ENCODE measurements at regions not wholly inside any gene's neighbourhood (a gene's known extent, or its start where the extent isn't known, plus 50 kb on each side); places are given as distances from the start of the nearest gene placed in this dataset.

DNA sequence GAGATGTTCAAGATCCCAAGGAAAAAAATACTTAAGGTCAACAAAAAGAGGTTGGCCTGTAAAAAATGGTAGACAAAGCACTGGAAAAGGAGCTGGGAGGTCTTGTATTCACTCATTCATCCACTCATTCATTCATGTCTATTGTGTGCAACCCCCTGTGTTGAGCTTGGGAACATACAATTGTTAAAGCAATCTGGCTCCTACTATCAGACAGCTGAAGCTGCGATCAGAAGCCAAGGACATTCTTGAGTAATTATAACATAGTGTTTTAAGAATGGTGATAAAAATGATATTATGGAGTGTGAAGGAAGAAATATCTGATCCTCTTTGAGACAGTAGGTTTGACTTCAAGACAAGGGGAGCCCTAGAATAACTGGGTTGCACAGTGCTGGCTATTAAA is 693.4 kb downstream of the TOX3 start:
- DNase-seq (ENCODE audit: low read depth in 1 of 2, low spot score in 1 of 2) = no peak
- H3K4me3 ChIP-seq (replicated peaks; ENCODE audit: insufficient read depth, low read length) = no peak overlapping the region
- TF ChIP-seq POLR2AphosphoS5 (IDR thresholded peaks at IDR 0.05; ENCODE audit: low read depth) (no peak), SPI1 (IDR thresholded peaks at IDR 0.05; ENCODE audit: borderline replicate concordance, low read depth) (no peak)
- H3K27me3 ChIP-seq (ENCODE audit: insufficient read depth, poor library complexity, severe bottlenecking) = no peaks in the 10 kb centered on the region
- H3K27ac ChIP-seq (replicated peaks) = no peak overlapping the region

DNA sequence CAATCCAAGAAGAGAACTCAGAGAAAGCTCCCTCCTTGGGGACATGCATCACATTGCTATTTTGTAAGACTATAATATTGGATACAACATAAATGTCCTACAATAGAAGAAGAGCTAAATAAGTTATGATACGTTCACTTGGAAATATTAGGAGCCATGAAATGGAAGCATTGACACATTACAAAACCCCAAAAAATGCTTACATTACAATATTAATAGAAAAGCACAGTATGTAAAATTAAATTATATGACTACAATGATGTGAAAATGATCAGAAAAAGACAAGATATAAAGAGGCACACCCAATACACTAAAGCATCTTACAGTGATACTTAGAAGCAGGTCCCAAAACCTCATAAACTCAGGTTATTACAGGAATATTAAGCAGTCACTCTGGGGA is 694.1 kb downstream of the TOX3 start:
- Histone ChIP-seq H3K27me3 (ENCODE audit: insufficient read depth, poor library complexity, severe bottlenecking) (no peaks in the 10 kb centered on the region), H3K27ac (replicated peaks) (no peak overlapping the region), H3K4me3 (replicated peaks; ENCODE audit: insufficient read depth, low read length) (no peak overlapping the region)
- TF ChIP-seq POLR2AphosphoS5 (IDR thresholded peaks at IDR 0.05; ENCODE audit: low read depth) = no peak
- TF ChIP-seq, protein P1, sequence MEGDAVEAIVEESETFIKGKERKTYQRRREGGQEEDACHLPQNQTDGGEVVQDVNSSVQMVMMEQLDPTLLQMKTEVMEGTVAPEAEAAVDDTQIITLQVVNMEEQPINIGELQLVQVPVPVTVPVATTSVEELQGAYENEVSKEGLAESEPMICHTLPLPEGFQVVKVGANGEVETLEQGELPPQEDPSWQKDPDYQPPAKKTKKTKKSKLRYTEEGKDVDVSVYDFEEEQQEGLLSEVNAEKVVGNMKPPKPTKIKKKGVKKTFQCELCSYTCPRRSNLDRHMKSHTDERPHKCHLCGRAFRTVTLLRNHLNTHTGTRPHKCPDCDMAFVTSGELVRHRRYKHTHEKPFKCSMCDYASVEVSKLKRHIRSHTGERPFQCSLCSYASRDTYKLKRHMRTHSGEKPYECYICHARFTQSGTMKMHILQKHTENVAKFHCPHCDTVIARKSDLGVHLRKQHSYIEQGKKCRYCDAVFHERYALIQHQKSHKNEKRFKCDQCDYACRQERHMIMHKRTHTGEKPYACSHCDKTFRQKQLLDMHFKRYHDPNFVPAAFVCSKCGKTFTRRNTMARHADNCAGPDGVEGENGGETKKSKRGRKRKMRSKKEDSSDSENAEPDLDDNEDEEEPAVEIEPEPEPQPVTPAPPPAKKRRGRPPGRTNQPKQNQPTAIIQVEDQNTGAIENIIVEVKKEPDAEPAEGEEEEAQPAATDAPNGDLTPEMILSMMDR (IDR thresholded peaks at IDR 0.05; ENCODE audit: insufficient read depth, low read length) = no peak
- no peak for TF ChIP-seq GABPA (IDR thresholded peaks at IDR 0.05; ENCODE audit: low read depth)
- TF ChIP-seq SPI1 (IDR thresholded peaks at IDR 0.05; ENCODE audit: borderline replicate concordance, low read depth) = no peak
- TF ChIP-seq, protein P2, sequence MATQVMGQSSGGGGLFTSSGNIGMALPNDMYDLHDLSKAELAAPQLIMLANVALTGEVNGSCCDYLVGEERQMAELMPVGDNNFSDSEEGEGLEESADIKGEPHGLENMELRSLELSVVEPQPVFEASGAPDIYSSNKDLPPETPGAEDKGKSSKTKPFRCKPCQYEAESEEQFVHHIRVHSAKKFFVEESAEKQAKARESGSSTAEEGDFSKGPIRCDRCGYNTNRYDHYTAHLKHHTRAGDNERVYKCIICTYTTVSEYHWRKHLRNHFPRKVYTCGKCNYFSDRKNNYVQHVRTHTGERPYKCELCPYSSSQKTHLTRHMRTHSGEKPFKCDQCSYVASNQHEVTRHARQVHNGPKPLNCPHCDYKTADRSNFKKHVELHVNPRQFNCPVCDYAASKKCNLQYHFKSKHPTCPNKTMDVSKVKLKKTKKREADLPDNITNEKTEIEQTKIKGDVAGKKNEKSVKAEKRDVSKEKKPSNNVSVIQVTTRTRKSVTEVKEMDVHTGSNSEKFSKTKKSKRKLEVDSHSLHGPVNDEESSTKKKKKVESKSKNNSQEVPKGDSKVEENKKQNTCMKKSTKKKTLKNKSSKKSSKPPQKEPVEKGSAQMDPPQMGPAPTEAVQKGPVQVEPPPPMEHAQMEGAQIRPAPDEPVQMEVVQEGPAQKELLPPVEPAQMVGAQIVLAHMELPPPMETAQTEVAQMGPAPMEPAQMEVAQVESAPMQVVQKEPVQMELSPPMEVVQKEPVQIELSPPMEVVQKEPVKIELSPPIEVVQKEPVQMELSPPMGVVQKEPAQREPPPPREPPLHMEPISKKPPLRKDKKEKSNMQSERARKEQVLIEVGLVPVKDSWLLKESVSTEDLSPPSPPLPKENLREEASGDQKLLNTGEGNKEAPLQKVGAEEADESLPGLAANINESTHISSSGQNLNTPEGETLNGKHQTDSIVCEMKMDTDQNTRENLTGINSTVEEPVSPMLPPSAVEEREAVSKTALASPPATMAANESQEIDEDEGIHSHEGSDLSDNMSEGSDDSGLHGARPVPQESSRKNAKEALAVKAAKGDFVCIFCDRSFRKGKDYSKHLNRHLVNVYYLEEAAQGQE (IDR thresholded peaks at IDR 0.05; ENCODE audit: insufficient replicate concordance, low read depth) = no peak
- no peak for DNase-seq (ENCODE audit: low read depth in 1 of 2, low spot score in 1 of 2)

DNA sequence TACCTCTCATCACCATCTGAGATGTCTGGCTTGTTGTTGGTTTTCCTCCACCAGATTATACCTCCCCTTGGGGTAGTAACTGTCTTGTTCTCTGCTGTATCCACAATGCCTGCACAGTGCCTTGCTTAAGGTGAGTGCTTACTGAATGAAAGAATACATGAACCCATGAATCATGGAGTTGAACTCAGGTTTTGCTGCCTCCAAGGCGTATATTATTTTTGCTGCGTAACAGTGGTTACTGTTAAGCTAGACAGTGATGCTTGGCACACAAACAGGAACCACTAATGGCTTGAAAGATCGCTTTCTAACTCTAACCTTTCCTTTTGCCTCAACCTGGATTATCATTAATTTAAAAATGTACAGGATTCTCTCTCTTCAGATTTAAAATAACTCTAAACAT is 695.8 kb downstream of the TOX3 start:
- Histone ChIP-seq H3K27ac (replicated peaks) (no peak overlapping the region), H3K27me3 (ENCODE audit: insufficient read depth, poor library complexity, severe bottlenecking) (no peaks in the 10 kb centered on the region), H3K4me3 (replicated peaks; ENCODE audit: insufficient read depth, low read length) (no peak overlapping the region)
- TF ChIP-seq, protein P1 (IDR thresholded peaks at IDR 0.05; ENCODE audit: insufficient read depth, low read length) = no peak
- TF ChIP-seq SPI1 (IDR thresholded peaks at IDR 0.05; ENCODE audit: borderline replicate concordance, low read depth) (no peak), GABPA (IDR thresholded peaks at IDR 0.05; ENCODE audit: low read depth) (no peak)
- no peak for DNase-seq (ENCODE audit: low read depth in 1 of 2, low spot score in 1 of 2)

DNA sequence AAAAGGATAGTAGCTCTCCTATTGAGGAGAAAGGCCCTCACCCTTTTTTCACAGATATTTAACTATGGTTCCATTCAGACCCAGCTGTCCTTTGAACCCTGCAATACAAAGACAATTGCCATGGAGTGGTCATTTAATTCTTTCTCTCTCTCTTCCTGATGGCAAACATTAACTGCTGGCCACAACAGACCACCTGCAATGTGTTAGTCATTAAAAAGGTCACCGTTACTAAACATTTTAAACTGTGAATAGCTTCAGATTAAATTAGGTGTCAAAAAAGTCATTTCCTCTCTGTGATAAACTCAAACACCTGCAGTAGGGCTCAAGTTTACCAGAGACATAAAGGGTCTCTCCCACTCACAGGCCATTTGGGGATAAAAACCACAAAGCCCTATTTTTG is 697.2 kb downstream of the TOX3 start:
- no peak for DNase-seq (ENCODE audit: low read depth in 1 of 2, low spot score in 1 of 2)
- no peaks in the 10 kb centered on the region for H3K27me3 ChIP-seq (ENCODE audit: insufficient read depth, poor library complexity, severe bottlenecking)
- TF ChIP-seq, protein P2 (IDR thresholded peaks at IDR 0.05; ENCODE audit: insufficient replicate concordance, low read depth) = no peak
- no peak for TF ChIP-seq SPI1 (IDR thresholded peaks at IDR 0.05; ENCODE audit: borderline replicate concordance, low read depth)
- TF ChIP-seq POLR2AphosphoS5 (IDR thresholded peaks at IDR 0.05; ENCODE audit: low read depth) = no peak
- H3K27ac ChIP-seq (replicated peaks) = no peak overlapping the region
- H3K4me3 ChIP-seq (replicated peaks; ENCODE audit: insufficient read depth, low read length) = no peak overlapping the region

DNA sequence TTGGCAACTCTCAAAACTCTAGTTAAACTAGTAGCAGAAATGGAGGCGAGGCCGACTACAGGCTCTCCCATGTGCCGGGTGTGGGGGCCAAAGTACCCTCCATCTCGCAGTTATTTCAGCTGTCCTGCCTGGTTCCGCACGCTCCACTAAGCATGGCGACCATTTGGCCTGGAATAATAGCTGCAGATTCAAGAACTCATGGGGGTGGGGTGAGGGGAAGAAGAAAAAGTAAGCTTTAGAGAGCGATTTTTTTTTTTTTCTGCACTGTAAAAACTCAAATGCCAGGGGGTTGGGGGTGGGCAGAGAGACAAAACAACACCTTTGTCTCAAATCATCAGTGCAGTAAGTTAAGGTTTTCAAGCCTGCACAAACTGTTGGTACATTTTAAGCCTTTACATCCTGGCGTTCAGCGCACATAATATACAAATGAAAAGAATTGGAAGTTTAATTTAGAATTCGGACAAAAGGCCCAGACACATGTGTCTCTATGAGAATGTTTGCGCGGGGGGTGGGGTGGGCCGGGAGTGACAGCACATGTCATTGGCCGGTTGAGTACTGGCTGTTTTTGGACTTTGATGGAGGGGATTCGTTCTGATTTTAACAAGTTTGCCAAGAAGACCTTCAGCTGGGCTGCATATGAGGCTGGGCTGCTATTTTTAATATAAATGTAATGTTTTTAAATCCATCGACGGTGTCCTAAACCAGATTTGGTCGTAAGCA is 694.7 kb upstream of the SALL1 start:
- H3K27ac ChIP-seq (replicated peaks) = no peak overlapping the region
- no peak for DNase-seq (ENCODE audit: low read depth in 1 of 2, low spot score in 1 of 2)
- TF ChIP-seq, protein P2 (IDR thresholded peaks at IDR 0.05; ENCODE audit: insufficient replicate concordance, low read depth) = no peak
- TF ChIP-seq GABPA (IDR thresholded peaks at IDR 0.05; ENCODE audit: low read depth) (no peak), SPI1 (IDR thresholded peaks at IDR 0.05; ENCODE audit: borderline replicate concordance, low read depth) (no peak), POLR2AphosphoS5 (IDR thresholded peaks at IDR 0.05; ENCODE audit: low read depth) (no peak)
- TF ChIP-seq, protein P1 (IDR thresholded peaks at IDR 0.05; ENCODE audit: insufficient read depth, low read length) = no peak
- no peak overlapping the region for H3K4me3 ChIP-seq (replicated peaks; ENCODE audit: insufficient read depth, low read length)
- no peaks in the 10 kb centered on the region for H3K27me3 ChIP-seq (ENCODE audit: insufficient read depth, poor library complexity, severe bottlenecking)

All from HL-60 (cell line).